ENCODE measurements at regions not wholly inside any gene's neighbourhood (a gene's known extent, or its start where the extent isn't known, plus 50 kb on each side); places are given as distances from the start of the nearest gene placed in this dataset.

DNA sequence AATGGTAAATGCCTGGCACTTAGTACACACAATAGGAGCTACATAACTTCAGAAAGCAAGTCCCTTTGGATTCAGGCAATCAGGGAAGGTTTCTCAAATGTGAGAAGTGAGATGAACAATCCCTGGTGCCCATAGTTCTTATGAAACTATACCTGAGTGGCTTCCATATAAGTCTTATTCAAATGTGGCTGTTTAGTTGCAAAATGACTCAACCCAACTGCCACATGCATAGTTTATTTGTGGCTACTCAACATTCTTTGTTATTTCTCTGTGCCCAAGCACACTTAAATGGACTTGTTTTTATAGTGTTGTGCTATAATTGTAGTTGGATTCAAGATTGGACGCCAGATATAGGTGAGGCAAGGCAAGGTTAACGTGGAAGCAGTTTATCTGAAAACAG is 93.7 kb upstream of the ATXN1 start (continued):
- TF ChIP-seq, protein P1, sequence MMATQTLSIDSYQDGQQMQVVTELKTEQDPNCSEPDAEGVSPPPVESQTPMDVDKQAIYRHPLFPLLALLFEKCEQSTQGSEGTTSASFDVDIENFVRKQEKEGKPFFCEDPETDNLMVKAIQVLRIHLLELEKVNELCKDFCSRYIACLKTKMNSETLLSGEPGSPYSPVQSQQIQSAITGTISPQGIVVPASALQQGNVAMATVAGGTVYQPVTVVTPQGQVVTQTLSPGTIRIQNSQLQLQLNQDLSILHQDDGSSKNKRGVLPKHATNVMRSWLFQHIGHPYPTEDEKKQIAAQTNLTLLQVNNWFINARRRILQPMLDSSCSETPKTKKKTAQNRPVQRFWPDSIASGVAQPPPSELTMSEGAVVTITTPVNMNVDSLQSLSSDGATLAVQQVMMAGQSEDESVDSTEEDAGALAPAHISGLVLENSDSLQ (IDR thresholded peaks at IDR 0.05): peak; percentile 17; the same call in 1 of the 2 replicates
- TF ChIP-seq PAX5 (IDR thresholded peaks at IDR 0.05; ENCODE audit: borderline replicate concordance, low read depth, low read length) (0 out of 2 replicates have a peak, but pooled peaks have one; percentile 45), MEF2B (IDR thresholded peaks at IDR 0.05; ENCODE audit: partially characterized antibody, poor library complexity, severe bottlenecking) (peak; percentile 54), EED (IDR thresholded peaks at IDR 0.05; ENCODE audit: low read depth) (peak; percentile 55; the same call in 1 of the 2 replicates), FOXM1 (IDR thresholded peaks at IDR 0.05; ENCODE audit: low read depth, low read length) (peak; percentile 39; the same call in 1 of the 2 replicates), JUND (IDR thresholded peaks at IDR 0.05; ENCODE audit: low read depth, low read length) (peak; percentile 83), MTA3 (IDR thresholded peaks at IDR 0.05; ENCODE audit: borderline replicate concordance, low read length) (0 out of 2 replicates have a peak, but pooled peaks have one; percentile 54), MTA2 (IDR thresholded peaks at IDR 0.05; ENCODE audit: low read depth) (peak; percentile 23; the same call in 1 of the 2 replicates), EP300 (IDR thresholded peaks at IDR 0.05; ENCODE audit: borderline replicate concordance in 1 of 2, control insufficient read depth in 1 of 2, low read depth in 2 of 2, low read length in 2 of 2) (0 out of 4 replicates have a peak, but pooled peaks of 1 of the 2 experiments have one; percentile 14), IKZF2 (IDR thresholded peaks at IDR 0.05) (peak; percentile 67 to 75), KAT2A (conservative IDR thresholded peaks at IDR 0.05; ENCODE audit: control insufficient read depth, low read depth, low read length) (no peak), BHLHE40 (IDR thresholded peaks at IDR 0.05; ENCODE audit: borderline replicate concordance in 1 of 2, low read depth in 2 of 2, low read length in 1 of 2) (no peak), MEF2A (IDR thresholded peaks at IDR 0.05; ENCODE audit: insufficient read depth, low read depth, low read length) (0 out of 2 replicates have a peak, but pooled peaks have one; percentile 44), IKZF1 (conservative IDR thresholded peaks at IDR 0.05) (peak; percentile 74), ZNF217 (IDR thresholded peaks at IDR 0.05) (peak; percentile 26; the same call in 1 of the 2 replicates), CBFB (IDR thresholded peaks at IDR 0.05; ENCODE audit: low read depth) (no peak)
- TF ChIP-seq, protein P2, sequence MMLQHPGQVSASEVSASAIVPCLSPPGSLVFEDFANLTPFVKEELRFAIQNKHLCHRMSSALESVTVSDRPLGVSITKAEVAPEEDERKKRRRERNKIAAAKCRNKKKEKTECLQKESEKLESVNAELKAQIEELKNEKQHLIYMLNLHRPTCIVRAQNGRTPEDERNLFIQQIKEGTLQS (IDR thresholded peaks at IDR 0.05; ENCODE audit: borderline replicate concordance, extremely low read depth, low read depth, low read length): no peak
- TF ChIP-seq, protein P3, sequence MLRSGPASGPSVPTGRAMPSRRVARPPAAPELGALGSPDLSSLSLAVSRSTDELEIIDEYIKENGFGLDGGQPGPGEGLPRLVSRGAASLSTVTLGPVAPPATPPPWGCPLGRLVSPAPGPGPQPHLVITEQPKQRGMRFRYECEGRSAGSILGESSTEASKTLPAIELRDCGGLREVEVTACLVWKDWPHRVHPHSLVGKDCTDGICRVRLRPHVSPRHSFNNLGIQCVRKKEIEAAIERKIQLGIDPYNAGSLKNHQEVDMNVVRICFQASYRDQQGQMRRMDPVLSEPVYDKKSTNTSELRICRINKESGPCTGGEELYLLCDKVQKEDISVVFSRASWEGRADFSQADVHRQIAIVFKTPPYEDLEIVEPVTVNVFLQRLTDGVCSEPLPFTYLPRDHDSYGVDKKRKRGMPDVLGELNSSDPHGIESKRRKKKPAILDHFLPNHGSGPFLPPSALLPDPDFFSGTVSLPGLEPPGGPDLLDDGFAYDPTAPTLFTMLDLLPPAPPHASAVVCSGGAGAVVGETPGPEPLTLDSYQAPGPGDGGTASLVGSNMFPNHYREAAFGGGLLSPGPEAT (IDR thresholded peaks at IDR 0.05; ENCODE audit: low read depth): peak; percentile 37; the same call in 1 of the 2 replicates
- TF ChIP-seq, protein P4, sequence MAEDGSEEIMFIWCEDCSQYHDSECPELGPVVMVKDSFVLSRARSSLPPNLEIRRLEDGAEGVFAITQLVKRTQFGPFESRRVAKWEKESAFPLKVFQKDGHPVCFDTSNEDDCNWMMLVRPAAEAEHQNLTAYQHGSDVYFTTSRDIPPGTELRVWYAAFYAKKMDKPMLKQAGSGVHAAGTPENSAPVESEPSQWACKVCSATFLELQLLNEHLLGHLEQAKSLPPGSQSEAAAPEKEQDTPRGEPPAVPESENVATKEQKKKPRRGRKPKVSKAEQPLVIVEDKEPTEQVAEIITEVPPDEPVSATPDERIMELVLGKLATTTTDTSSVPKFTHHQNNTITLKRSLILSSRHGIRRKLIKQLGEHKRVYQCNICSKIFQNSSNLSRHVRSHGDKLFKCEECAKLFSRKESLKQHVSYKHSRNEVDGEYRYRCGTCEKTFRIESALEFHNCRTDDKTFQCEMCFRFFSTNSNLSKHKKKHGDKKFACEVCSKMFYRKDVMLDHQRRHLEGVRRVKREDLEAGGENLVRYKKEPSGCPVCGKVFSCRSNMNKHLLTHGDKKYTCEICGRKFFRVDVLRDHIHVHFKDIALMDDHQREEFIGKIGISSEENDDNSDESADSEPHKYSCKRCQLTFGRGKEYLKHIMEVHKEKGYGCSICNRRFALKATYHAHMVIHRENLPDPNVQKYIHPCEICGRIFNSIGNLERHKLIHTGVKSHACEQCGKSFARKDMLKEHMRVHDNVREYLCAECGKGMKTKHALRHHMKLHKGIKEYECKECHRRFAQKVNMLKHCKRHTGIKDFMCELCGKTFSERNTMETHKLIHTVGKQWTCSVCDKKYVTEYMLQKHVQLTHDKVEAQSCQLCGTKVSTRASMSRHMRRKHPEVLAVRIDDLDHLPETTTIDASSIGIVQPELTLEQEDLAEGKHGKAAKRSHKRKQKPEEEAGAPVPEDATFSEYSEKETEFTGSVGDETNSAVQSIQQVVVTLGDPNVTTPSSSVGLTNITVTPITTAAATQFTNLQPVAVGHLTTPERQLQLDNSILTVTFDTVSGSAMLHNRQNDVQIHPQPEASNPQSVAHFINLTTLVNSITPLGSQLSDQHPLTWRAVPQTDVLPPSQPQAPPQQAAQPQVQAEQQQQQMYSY (CRISPR knock-in tag; IDR thresholded peaks at IDR 0.05): no peak
